ENCODE measurements at regions not wholly inside any gene's neighbourhood (a gene's known extent, or its start where the extent isn't known, plus 50 kb on each side); places are given as distances from the start of the nearest gene placed in this dataset.

DNA sequence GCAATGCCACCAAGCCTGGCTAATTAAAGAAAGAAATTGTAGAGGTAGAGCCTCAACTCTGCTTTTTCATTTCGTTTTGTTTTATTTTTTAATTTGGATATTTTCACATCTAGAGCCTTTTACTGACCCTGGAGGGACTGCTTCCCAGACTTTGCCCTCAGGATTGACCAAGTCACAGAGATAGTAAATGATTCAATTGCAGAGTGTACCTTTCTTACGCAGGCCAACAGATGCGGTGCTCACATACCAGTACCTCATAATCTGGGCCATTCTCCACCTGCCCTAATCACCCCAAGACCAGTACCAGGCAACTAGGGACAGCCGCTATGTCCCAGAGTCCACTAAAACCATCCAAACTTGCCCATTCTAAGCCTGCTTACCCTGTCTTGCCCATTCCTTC lies 110.8 kb downstream of the DDX1 start:
- TF ChIP-seq, protein P1, sequence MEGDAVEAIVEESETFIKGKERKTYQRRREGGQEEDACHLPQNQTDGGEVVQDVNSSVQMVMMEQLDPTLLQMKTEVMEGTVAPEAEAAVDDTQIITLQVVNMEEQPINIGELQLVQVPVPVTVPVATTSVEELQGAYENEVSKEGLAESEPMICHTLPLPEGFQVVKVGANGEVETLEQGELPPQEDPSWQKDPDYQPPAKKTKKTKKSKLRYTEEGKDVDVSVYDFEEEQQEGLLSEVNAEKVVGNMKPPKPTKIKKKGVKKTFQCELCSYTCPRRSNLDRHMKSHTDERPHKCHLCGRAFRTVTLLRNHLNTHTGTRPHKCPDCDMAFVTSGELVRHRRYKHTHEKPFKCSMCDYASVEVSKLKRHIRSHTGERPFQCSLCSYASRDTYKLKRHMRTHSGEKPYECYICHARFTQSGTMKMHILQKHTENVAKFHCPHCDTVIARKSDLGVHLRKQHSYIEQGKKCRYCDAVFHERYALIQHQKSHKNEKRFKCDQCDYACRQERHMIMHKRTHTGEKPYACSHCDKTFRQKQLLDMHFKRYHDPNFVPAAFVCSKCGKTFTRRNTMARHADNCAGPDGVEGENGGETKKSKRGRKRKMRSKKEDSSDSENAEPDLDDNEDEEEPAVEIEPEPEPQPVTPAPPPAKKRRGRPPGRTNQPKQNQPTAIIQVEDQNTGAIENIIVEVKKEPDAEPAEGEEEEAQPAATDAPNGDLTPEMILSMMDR (IDR thresholded peaks at IDR 0.05): no peak
- TF ChIP-seq POLR2A (IDR thresholded peaks at IDR 0.05): no peak
- no peak for TF ChIP-seq POLR2AphosphoS5 (IDR thresholded peaks at IDR 0.05)
